Neural cell (in vitro differentiated cells): ENCODE measurements at regions not wholly inside any gene's neighbourhood (a gene's known extent, or its start where the extent isn't known, plus 50 kb on each side); places are given as distances from the start of the nearest gene placed in this dataset.

Experiments used
- H2AFZ ChIP-seq: fragments of 200-600, 300-800 bp; sonication (generic), shearing (Covaris generic); 2 replicates; pipeline ENCODE4 v1.6.0; 2014; ENCODE audit warnings: low read depth, mild to moderate bottlenecking, antibody characterized with exemption, low read length, moderate library complexity
- H3F3A ChIP-seq: fragments of 200-600 bp; shearing (Covaris generic); 2 replicates; pipeline ENCODE4 v1.6.1; 2016; ENCODE audit warnings: mild to moderate bottlenecking, moderate library complexity, mixed read lengths, antibody characterized with exemption, low read length; ENCODE audit not compliant: insufficient read depth, poor library complexity, severe bottlenecking
- H3K27ac ChIP-seq: fragments of 200-600, 300-800 bp; sonication (generic), shearing (Covaris generic); 2 replicates; pipeline ENCODE4 v1.5.1; 2014; ENCODE audit warnings: mild to moderate bottlenecking, low read length, moderate library complexity
- H3K27me3 ChIP-seq: fragments of 300-800, 200-600 bp; sonication (generic), shearing (Covaris generic); 2 replicates; pipeline ENCODE4 v1.6.0; 2014; ENCODE audit warnings: mild to moderate bottlenecking, low read depth, low read length, moderate library complexity; ENCODE audit not compliant: insufficient read depth
- H3K36me3 ChIP-seq: fragments of 300-800, 200-600 bp; sonication (generic), shearing (Covaris generic); 2 replicates; pipeline ENCODE4 v1.5.1; 2014; ENCODE audit warnings: mild to moderate bottlenecking, antibody characterized with exemption, low read length, moderate library complexity; ENCODE audit not compliant: insufficient read depth
- H3K4me2 ChIP-seq: fragments of 300-800, 200-600 bp; sonication (generic), shearing (Covaris generic); 2 replicates; pipeline ENCODE4 v1.6.0; 2014; ENCODE audit warnings: mild to moderate bottlenecking, low read length
- H3K4me3 ChIP-seq: fragments of 300-800, 200-600 bp; sonication (generic), shearing (Covaris generic); 2 replicates; pipeline ENCODE4 v1.5.1; 2014; ENCODE audit warnings: mild to moderate bottlenecking, low read length, moderate library complexity
- H3K79me2 ChIP-seq: fragments of 200-600 bp; shearing (Covaris generic); replicated peaks from 2 replicates; pipeline ENCODE4 v1.6.0; 2014; ENCODE audit warnings: mild to moderate bottlenecking, low read length, moderate library complexity; ENCODE audit not compliant: insufficient read depth
- H3K9ac ChIP-seq: fragments of 300-800, 200-600 bp; sonication (generic), shearing (Covaris generic); 2 replicates; pipeline ENCODE4 v1.6.1; 2016; ENCODE audit warnings: mild to moderate bottlenecking, low read length, mixed read lengths
- H3K9me2 ChIP-seq: fragments of 200-600 bp; shearing (Covaris generic); 2 replicates; pipeline ENCODE4 v1.6.1; 2016; ENCODE audit warnings: mild to moderate bottlenecking, low read length, mixed read lengths; ENCODE audit not compliant: insufficient read depth
- H3K9me3 ChIP-seq: fragments of 200-600, 300-800 bp; sonication (generic), shearing (Covaris generic); 2 replicates; pipeline ENCODE4 v1.6.1; 2016; ENCODE audit warnings: mild to moderate bottlenecking, mixed run types, low read length, moderate library complexity, mixed read lengths
- H4K20me1 ChIP-seq: fragments of 200-600 bp; shearing (Covaris generic); 2 replicates; pipeline ENCODE4 v1.6.1; 2016; ENCODE audit warnings: mild to moderate bottlenecking, mixed run types; ENCODE audit not compliant: insufficient read depth
- CTCF ChIP-seq: fragments of 450-650 bp; IDR thresholded peaks from 2 replicates; pipeline ENCODE4 v1.5.1; 2014; ENCODE audit warnings: antibody characterized with exemption, mild to moderate bottlenecking, moderate library complexity; ENCODE audit not compliant: poor library complexity, severe bottlenecking
- EP300 ChIP-seq: fragments of 450-650 bp; conservative IDR thresholded peaks from 2 replicates; pipeline ENCODE4 v1.6.1; 2014; ENCODE audit warnings: antibody characterized with exemption, mild to moderate bottlenecking, moderate library complexity; ENCODE audit not compliant: poor library complexity, severe bottlenecking
- EZH2 ChIP-seq: fragments of 200-600, 300-800 bp; shearing (Covaris generic), sonication (generic); IDR thresholded peaks from 2 replicates; pipeline ENCODE4 v1.6.1; 2014; ENCODE audit warnings: antibody characterized with exemption, low read length, borderline replicate concordance, mild to moderate bottlenecking; ENCODE audit not compliant: insufficient read depth, poor library complexity, severe bottlenecking
- MXI1 ChIP-seq: fragments of 450-650 bp; conservative IDR thresholded peaks from 2 replicates; pipeline ENCODE4 v1.6.1; 2014; ENCODE audit warnings: antibody characterized with exemption, mild to moderate bottlenecking; ENCODE audit not compliant: poor library complexity, severe bottlenecking
- POLR2AphosphoS5 ChIP-seq: IDR thresholded peaks from 2 replicates; pipeline ENCODE4 v1.6.1; 2012
- RAD21 ChIP-seq: fragments of 450-650 bp; conservative IDR thresholded peaks from 2 replicates; pipeline ENCODE4 v1.6.1; 2014; ENCODE audit warnings: antibody characterized with exemption, mild to moderate bottlenecking, moderate library complexity
- REST ChIP-seq: IDR thresholded peaks from 2 replicates; pipeline ENCODE4 v1.6.1; 2012; ENCODE audit warnings: borderline replicate concordance
- SMC3 ChIP-seq: fragments of 450-650 bp; conservative IDR thresholded peaks from 2 replicates; pipeline ENCODE4 v1.6.1; 2014; ENCODE audit warnings: antibody characterized with exemption, mild to moderate bottlenecking, moderate library complexity; ENCODE audit not compliant: poor library complexity
- TAF1 ChIP-seq: IDR thresholded peaks from 2 replicates; pipeline ENCODE4 v1.6.1; 2012; ENCODE audit warnings: low read depth

GRCh38 chr13:84380866-84381265 lies 498.6 kb upstream of the SLITRK1 start:
- Histone ChIP-seq H3F3A (no peaks in the 10 kb centered on the region), H3K27me3 (no peaks in the 10 kb centered on the region), H3K27ac (no peak overlapping the region), H3K4me3 (no peak overlapping the region), H2AFZ (no peak overlapping the region), H3K4me2 (no peak overlapping the region), H3K9me2 (no peaks in the 10 kb centered on the region), H3K36me3 (no peaks in the 10 kb centered on the region), H3K9ac (no peak overlapping the region), H4K20me1 (no peaks in the 10 kb centered on the region), H3K9me3 (peaks cover 3% of the 10 kb centered on the region), H3K79me2 (no peaks in the 10 kb centered on the region)
- TF ChIP-seq TAF1 (no peak), EP300 (no peak)

- Histone ChIP-seq H3K79me2 (no peaks in the 10 kb centered on the region), H2AFZ (no peak overlapping the region), H3K4me3 (no peak overlapping the region), H4K20me1 (no peaks in the 10 kb centered on the region), H3K4me2 (no peak overlapping the region), H3K27me3 (no peaks in the 10 kb centered on the region), H3K9me2 (no peaks in the 10 kb centered on the region), H3F3A (no peaks in the 10 kb centered on the region), H3K9ac (no peak overlapping the region), H3K27ac (no peak overlapping the region), H3K36me3 (no peaks in the 10 kb centered on the region), H3K9me3 (no peaks in the 10 kb centered on the region)
- TF ChIP-seq SMC3 (no peak), REST (no peak), TAF1 (no peak), CTCF (no peak), POLR2AphosphoS5 (no peak), EP300 (no peak), MXI1 (no peak), EZH2 (no peak), RAD21 (no peak)
These were observed 494.8 kb upstream of the SLITRK1 start for GRCh38 chr13:84377106-84377505.

- no peaks in the 10 kb centered on the region for H3K79me2 ChIP-seq
- no peak overlapping the region for H3K27ac ChIP-seq
- no peak overlapping the region for H3K4me2 ChIP-seq
- no peaks in the 10 kb centered on the region for H3K9me3 ChIP-seq
- no peak overlapping the region for H3K9ac ChIP-seq
- TF ChIP-seq REST (no peak), MXI1 (no peak), EP300 (no peak), EZH2 (no peak), POLR2AphosphoS5 (no peak), CTCF (no peak), RAD21 (no peak), TAF1 (no peak), SMC3 (no peak)
- H3K4me3 ChIP-seq: no peak overlapping the region
- H3K9me2 ChIP-seq: no peaks in the 10 kb centered on the region
- H4K20me1 ChIP-seq: no peaks in the 10 kb centered on the region
- no peak overlapping the region for H2AFZ ChIP-seq
- no peaks in the 10 kb centered on the region for H3K27me3 ChIP-seq
- H3K36me3 ChIP-seq: no peaks in the 10 kb centered on the region
- no peaks in the 10 kb centered on the region for H3F3A ChIP-seq
These were observed 484.2 kb upstream of the SLITRK1 start for GRCh38 chr13:84366506-84366905.
